GM18507 (cell line): ENCODE measurements at regions not wholly inside any gene's neighbourhood (a gene's known extent, or its start where the extent isn't known, plus 50 kb on each side); places are given as distances from the start of the nearest gene placed in this dataset.

Source experiments
- DNase-seq: peaks from one replicate; pipeline ENCODE4 v3.0.0; 2011; ENCODE audit warnings: low read depth; ENCODE audit not compliant: insufficient read length; ENCODE audit errors: extremely low spot score
- FAIRE-seq: peaks from 2 replicates; lab custom pipeline; 2011; peaks lifted over from hg19 to GRCh38; lab: Jason Lieb, UNC

GRCh38 chr1:30321996-30322858, 401.2 kb downstream of the MATN1 start:
- DNase-seq: no peak
- FAIRE-seq: no peak

- DNase-seq (no peak), FAIRE-seq (no peak)
These were observed 402.0 kb downstream of the MATN1 start for GRCh38 chr1:30321246-30321910.

- no peak for DNase-seq
- no peak for FAIRE-seq
These were observed 402.8 kb downstream of the MATN1 start for GRCh38 chr1:30320581-30320890.

GRCh38 chr1:30319765-30320580, 403.4 kb downstream of the MATN1 start:
- no peak for DNase-seq
- FAIRE-seq: no peak

GRCh38 chr1:30318864-30319718, 404.3 kb downstream of the MATN1 start:
- no peak for DNase-seq
- no peak for FAIRE-seq

- FAIRE-seq (no peak), DNase-seq (no peak)
These were observed 405.0 kb downstream of the MATN1 start for GRCh38 chr1:30318413-30318812.

GRCh38 chr1:30317921-30318320, 405.5 kb downstream of the MATN1 start:
- DNase-seq (no peak), FAIRE-seq (no peak)

- DNase-seq: no peak
These were observed 407.3 kb downstream of the MATN1 start for GRCh38 chr1:30316056-30316455.

GRCh38 chr1:30315185-30315960, 408.0 kb downstream of the MATN1 start:
- FAIRE-seq: no peak
- no peak for DNase-seq

More at GRCh38 chr1:30316056-30316455, 407.3 kb downstream of the MATN1 start:
- no peak for FAIRE-seq

- FAIRE-seq: no peak
- no peak for DNase-seq
These were observed 408.8 kb downstream of the MATN1 start for GRCh38 chr1:30314591-30314990.

GRCh38 chr1:30313584-30313983, 409.8 kb downstream of the MATN1 start:
- FAIRE-seq: no peak
- no peak for DNase-seq

GRCh38 chr1:30313176-30313575, 410.2 kb downstream of the MATN1 start:
- FAIRE-seq: no peak
- no peak for DNase-seq

GRCh38 chr1:30312226-30312625, 411.2 kb downstream of the MATN1 start:
- DNase-seq (no peak), FAIRE-seq (no peak)

- DNase-seq (no peak), FAIRE-seq (no peak)
These were observed 411.6 kb downstream of the MATN1 start for GRCh38 chr1:30311749-30312148.

GRCh38 chr1:30310966-30311742, 412.2 kb downstream of the MATN1 start:
- DNase-seq: no peak
- no peak for FAIRE-seq

- DNase-seq (no peak), FAIRE-seq (no peak)
These were observed 416.2 kb downstream of the MATN1 start for GRCh38 chr1:30307182-30307581.

- no peak for DNase-seq
- no peak for FAIRE-seq
These were observed 417.9 kb downstream of the MATN1 start for GRCh38 chr1:30305519-30305918.

- FAIRE-seq: no peak
- no peak for DNase-seq
These were observed 418.3 kb downstream of the MATN1 start for GRCh38 chr1:30305061-30305460.
